GM18505 (cell line): ENCODE measurements at regions not wholly inside any gene's neighbourhood (a gene's known extent, or its start where the extent isn't known, plus 50 kb on each side); places are given as distances from the start of the nearest gene placed in this dataset.

Experiments used
- ATAC-seq: cut with Tn5 transposase; IDR thresholded peaks from one replicate; pipeline ENCODE4 v1.9.1; 2021; ENCODE audit not compliant: unreplicated experiment
- POLR2A ChIP-seq: IDR thresholded peaks from 4 replicates; pipeline ENCODE4 v1.6.1; 2011; ENCODE audit warnings: borderline replicate concordance; ENCODE audit not compliant: insufficient read depth, insufficient read length; ENCODE audit errors: extremely low read depth

- no peak for ATAC-seq
- no peak for TF ChIP-seq POLR2A
Measured at GRCh38 chr6:139828751-139829519, 454.5 kb upstream of the CITED2 start.

DNA sequence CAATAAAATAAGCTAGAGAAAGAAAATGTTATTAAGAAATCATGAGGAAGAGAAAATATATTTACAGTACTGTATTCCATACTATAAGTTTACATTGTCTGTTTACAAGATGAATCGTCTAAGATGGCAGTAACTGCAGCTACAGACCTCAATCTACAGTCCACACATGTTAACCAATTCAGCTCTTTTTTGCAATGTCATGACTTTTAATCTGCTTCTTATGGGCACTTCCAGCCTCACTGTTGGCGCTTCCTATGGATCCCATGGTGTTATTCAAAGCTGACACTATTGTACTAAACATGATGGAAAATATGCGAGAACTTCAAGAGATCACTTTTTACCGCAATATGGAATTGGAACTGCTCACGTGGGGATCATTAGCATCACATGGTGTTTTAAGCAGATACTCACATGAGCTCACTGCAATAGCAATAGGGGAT lies 451.5 kb upstream of the CITED2 start:
- TF ChIP-seq POLR2A, result no peak
- ATAC-seq, result no peak

DNA sequence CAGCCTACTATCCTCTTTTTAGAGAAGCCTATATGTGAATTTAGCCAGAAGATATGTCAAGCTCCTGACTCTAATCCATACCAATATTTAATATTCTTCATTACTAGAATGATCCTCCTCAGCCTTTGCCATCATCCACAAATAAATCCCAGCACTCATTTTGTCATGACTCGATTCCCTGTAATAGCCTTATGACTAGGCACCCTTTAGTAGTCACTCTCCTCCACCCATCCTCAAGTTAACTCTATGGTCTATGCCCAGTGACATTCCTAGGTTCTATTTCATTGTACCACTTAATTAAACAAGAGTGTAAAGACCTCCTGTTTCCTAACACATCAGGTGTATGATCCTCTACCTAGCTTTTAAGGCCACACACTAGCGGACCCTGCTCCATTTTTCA lies 450.4 kb upstream of the CITED2 start:
- no peak for ATAC-seq
- TF ChIP-seq POLR2A, result no peak

DNA sequence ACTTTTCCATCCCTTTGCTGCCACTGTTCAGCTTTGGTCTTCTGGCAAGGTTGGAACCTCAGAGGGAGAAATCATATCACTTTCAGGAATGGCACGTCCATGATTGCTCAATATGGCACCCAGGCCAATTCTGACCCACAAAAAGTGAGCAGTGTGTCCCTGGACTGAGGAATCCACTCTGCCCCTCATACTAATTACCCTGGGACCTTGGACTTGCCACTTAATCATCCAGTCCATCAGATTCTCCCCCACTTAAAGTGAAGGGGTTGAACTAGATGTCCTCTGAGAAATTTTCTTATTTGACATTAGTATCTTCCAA lies 449.3 kb upstream of the CITED2 start:
- no peak for TF ChIP-seq POLR2A
- no peak for ATAC-seq

DNA sequence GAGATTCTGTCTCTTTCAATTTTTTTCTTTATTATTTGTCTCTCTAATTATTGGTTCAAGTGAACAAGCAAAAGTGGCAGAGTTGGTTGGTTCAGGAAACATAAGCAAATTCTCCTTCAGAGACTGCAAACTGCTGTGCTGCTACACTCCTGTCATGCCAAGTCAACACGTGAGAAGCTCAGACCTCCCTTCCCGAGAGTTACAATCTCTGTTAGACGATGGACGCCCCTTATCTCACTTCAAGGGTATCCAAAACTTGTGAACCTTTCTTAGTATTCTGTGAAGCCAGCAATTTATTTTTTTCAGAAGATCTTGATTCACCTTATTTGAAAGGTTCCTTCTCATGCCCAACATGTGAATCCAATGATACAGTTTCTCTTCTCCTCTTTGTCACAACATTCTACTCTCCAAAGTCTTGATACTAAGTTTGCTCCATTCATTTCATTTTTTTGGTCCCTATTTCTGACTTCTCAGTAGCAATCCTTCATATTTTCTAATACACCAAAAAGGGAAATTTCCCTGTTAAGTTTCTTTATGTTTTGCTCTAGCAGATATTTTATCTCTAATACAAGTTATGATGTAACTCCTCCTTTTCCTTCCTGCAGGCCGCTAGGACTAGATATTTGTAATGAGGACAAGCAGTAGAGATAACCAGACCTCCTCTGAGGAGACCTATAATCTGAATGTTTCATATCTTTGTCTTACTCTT lies 448.8 kb upstream of the CITED2 start:
- no peak for TF ChIP-seq POLR2A
- ATAC-seq, result no peak

DNA sequence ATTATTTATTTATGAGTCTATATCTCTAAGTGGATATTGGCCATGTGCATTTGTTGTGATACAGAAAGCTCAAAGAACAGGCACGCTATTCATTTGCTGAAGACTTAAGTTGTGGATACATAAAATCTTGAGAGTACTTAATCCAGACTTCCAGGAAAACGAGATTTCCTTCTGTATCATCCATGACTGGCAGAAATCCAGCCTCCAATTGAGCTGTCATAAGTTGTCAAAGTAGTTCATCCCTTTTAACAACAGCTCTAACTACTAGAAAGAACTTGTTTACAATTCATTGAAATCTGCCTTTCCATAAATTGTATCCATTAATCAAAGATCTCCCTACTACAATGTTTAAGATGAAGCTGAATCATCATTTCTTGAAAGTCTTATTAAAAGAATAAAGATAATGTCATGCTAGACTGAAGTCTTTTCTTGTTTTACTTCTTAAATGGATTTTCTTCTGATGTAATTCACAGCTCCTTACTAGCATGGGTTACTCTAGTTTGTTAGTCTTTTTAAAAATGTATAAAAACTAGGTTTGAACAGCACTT lies 447.3 kb upstream of the CITED2 start:
- no peak for TF ChIP-seq POLR2A
- no peak for ATAC-seq

- TF ChIP-seq POLR2A, result no peak
- ATAC-seq, result no peak
Measured at GRCh38 chr6:139820210-139820609, 445.8 kb upstream of the CITED2 start.

DNA sequence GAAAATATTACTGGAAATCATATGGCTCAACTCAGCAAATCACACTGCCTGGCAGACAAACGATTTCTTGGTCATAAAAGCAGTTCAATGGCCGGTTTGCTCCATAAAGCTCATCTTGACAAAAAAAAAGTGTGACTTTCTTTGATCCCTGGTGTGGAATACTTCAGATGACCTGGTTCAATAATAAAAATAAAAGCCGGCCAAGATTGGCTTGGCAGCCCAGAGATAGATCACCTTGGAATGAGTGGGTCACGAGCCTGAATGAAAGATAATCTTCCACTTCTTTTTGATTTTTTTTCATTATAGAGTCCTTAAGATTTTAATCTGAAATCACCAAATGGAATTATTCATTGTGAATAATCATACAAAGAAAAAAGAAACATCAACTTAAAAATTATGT lies 445.3 kb upstream of the CITED2 start:
- no peak for TF ChIP-seq POLR2A
- ATAC-seq, result no peak

DNA sequence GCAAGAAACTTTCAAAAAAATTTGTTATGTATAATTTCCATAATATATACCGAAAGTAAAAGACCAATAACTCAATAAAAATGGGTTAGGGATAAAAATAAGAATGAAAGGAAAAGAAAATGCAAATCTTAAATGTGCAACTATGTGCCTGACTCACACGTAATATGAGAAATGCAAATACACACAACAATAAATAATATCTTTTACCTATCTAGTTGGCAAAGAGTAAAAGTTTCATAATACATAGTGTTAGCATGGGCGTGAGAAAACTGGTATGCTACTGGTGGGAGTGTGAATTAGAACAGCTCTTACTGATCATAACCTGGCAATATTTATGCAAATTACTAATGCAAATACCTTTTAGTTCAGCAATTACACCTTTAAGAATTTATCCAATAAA lies 438.5 kb upstream of the CITED2 start:
- no peak for TF ChIP-seq POLR2A

GRCh38 chr6:139801571-139802321 lies 427.3 kb upstream of the CITED2 start:
- no peak for ATAC-seq
- TF ChIP-seq POLR2A, result no peak

More for the DNA sequence above, 438.5 kb upstream of the CITED2 start:
- ATAC-seq, result no peak

DNA sequence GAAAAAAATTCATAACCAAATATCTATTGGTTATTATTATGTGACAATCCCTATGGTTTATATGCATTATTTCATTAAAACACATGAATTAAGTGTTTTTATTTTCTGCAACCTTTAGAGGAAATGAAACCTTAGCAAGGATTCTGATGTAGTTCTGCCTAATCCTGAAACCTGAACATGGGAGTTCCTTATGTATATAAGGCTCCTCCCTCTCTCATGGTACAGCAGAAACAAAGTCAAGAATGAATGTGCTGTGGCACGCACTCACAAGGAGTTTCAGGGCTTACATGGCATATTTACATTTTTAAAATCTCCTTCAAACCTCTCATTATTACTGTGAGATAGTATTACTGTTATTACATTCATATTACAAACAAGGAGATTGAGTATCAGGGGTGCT lies 426.4 kb upstream of the CITED2 start:
- ATAC-seq, result peak; percentile 94

GRCh38 chr6:139790527-139790926 lies 416.1 kb upstream of the CITED2 start:
- no peak for ATAC-seq
- TF ChIP-seq POLR2A, result no peak

More for the DNA sequence above, 426.4 kb upstream of the CITED2 start:
- no peak for TF ChIP-seq POLR2A

- ATAC-seq, result no peak
- TF ChIP-seq POLR2A, result no peak
Measured at GRCh38 chr6:139784222-139784769, 409.8 kb upstream of the CITED2 start.
